GM18499 (cell line): ENCODE measurements at regions not wholly inside any gene's neighbourhood (a gene's known extent, or its start where the extent isn't known, plus 50 kb on each side); places are given as distances from the start of the nearest gene placed in this dataset.
"Not testable (repeated sequence)": the region's sequence is repeated elsewhere in the genome, so short reads cannot be mapped to it uniquely, and the experiment has no call there.

Source experiments
- ATAC-seq: cut with Tn5 transposase; IDR thresholded peaks from one replicate; pipeline ENCODE4 v1.9.1; 2021; ENCODE audit warnings: moderate number of reproducible peaks; ENCODE audit not compliant: insufficient read depth, unreplicated experiment

- no peak for ATAC-seq
Measured at GRCh38 chr7:153066711-153067110, 307.2 kb downstream of the ACTR3B start.

GRCh38 chr7:153070141-153070540 is 310.6 kb downstream of the ACTR3B start:
- no peak for ATAC-seq

- ATAC-seq = no peak
Measured at GRCh38 chr7:153072806-153073205, 313.3 kb downstream of the ACTR3B start.

- not testable (repeated sequence) for ATAC-seq
Measured at GRCh38 chr7:153076289-153076688, 316.7 kb downstream of the ACTR3B start.

- no peak for ATAC-seq
Measured at GRCh38 chr7:153081496-153081895, 321.9 kb downstream of the ACTR3B start.

GRCh38 chr7:153084278-153084677 is 324.7 kb downstream of the ACTR3B start:
- no peak for ATAC-seq

- ATAC-seq = no peak
Measured at GRCh38 chr7:153087498-153087897, 327.9 kb downstream of the ACTR3B start.

GRCh38 chr7:153088601-153089000 is 329.0 kb downstream of the ACTR3B start:
- no peak for ATAC-seq

GRCh38 chr7:153090209-153090608 is 330.7 kb downstream of the ACTR3B start:
- no peak for ATAC-seq

GRCh38 chr7:153090764-153091163 is 331.2 kb downstream of the ACTR3B start:
- ATAC-seq = no peak

- ATAC-seq = no peak
Measured at GRCh38 chr7:153091477-153091876, 331.9 kb downstream of the ACTR3B start.

GRCh38 chr7:153097511-153098201 is 338.1 kb downstream of the ACTR3B start:
- no peak for ATAC-seq

- no peak for ATAC-seq
Measured at GRCh38 chr7:153099235-153099634, 339.7 kb downstream of the ACTR3B start.

GRCh38 chr7:153100691-153101237 is 341.2 kb downstream of the ACTR3B start:
- ATAC-seq = no peak

GRCh38 chr7:153103202-153103601 is 343.6 kb downstream of the ACTR3B start:
- no peak for ATAC-seq

GRCh38 chr7:153107826-153108225 is 348.3 kb downstream of the ACTR3B start:
- no peak for ATAC-seq

GRCh38 chr7:153109566-153109965 is 350.0 kb downstream of the ACTR3B start:
- no peak for ATAC-seq

- ATAC-seq = no peak
Measured at GRCh38 chr7:153110606-153111005, 351.1 kb downstream of the ACTR3B start.

- not testable (repeated sequence) for ATAC-seq
Measured at GRCh38 chr7:153122255-153122654, 362.7 kb downstream of the ACTR3B start.

- ATAC-seq = no peak
Measured at GRCh38 chr7:153130052-153130451, 370.5 kb downstream of the ACTR3B start.

- no peak for ATAC-seq
Measured at GRCh38 chr7:153151766-153152165, 392.2 kb downstream of the ACTR3B start.

GRCh38 chr7:153152801-153153422 is 393.4 kb downstream of the ACTR3B start:
- no peak for ATAC-seq
